Brain pericyte (primary cell): ENCODE measurements at regions not wholly inside any gene's neighbourhood (a gene's known extent, or its start where the extent isn't known, plus 50 kb on each side); places are given as distances from the start of the nearest gene placed in this dataset.

Experiments
- DNase-seq: peaks from one replicate; pipeline ENCODE4 v3.0.0-alpha.2; 2012; ENCODE audit warnings: low read depth, low spot score

GRCh38 chr14:29278301-29279263, 512.0 kb downstream of the FOXG1 start:
- no peak for DNase-seq

- DNase-seq: no peak
Observed at GRCh38 chr14:29282169-29282568, 515.6 kb downstream of the FOXG1 start.

GRCh38 chr14:29290441-29290840, 523.9 kb downstream of the FOXG1 start:
- no peak for DNase-seq

- DNase-seq: no peak
Observed at GRCh38 chr14:29299372-29299771, 532.8 kb downstream of the FOXG1 start.

GRCh38 chr14:29301571-29301970, 535.0 kb downstream of the FOXG1 start:
- no peak for DNase-seq

- DNase-seq: no peak
Observed at GRCh38 chr14:29310210-29310609, 543.6 kb downstream of the FOXG1 start.

GRCh38 chr14:29310757-29311156, 544.2 kb downstream of the FOXG1 start:
- no peak for DNase-seq

GRCh38 chr14:29311983-29312382, 545.4 kb downstream of the FOXG1 start:
- DNase-seq: no peak

- no peak for DNase-seq
Observed at GRCh38 chr14:29316936-29317335, 550.3 kb downstream of the FOXG1 start.

- no peak for DNase-seq
Observed at GRCh38 chr14:29317423-29317822, 550.8 kb downstream of the FOXG1 start.

GRCh38 chr14:29320286-29320685, 553.7 kb downstream of the FOXG1 start:
- DNase-seq: no peak

- DNase-seq: no peak
Observed at GRCh38 chr14:29321646-29322045, 555.1 kb downstream of the FOXG1 start.

GRCh38 chr14:29339494-29340172, 573.0 kb downstream of the FOXG1 start:
- no peak for DNase-seq

- DNase-seq: no peak
Observed at GRCh38 chr14:29348504-29348903, 579.1 kb downstream of the PRKD1 start.

GRCh38 chr14:29350496-29350895, 577.2 kb downstream of the PRKD1 start:
- DNase-seq: no peak

- DNase-seq: no peak
Observed at GRCh38 chr14:29351996-29352705, 575.5 kb downstream of the PRKD1 start.

- no peak for DNase-seq
Observed at GRCh38 chr14:29352706-29353080, 575.0 kb downstream of the PRKD1 start.

GRCh38 chr14:29353513-29353912, 574.1 kb downstream of the PRKD1 start:
- no peak for DNase-seq

GRCh38 chr14:29354486-29354885, 573.2 kb downstream of the PRKD1 start:
- no peak for DNase-seq

GRCh38 chr14:29355331-29355730, 572.3 kb downstream of the PRKD1 start:
- DNase-seq: no peak

GRCh38 chr14:29355846-29356245, 571.8 kb downstream of the PRKD1 start:
- DNase-seq: no peak

- no peak for DNase-seq
Observed at GRCh38 chr14:29360656-29361055, 567.0 kb downstream of the PRKD1 start.
